PC-9 (cell line): ENCODE measurements at regions not wholly inside any gene's neighbourhood (a gene's known extent, or its start where the extent isn't known, plus 50 kb on each side); places are given as distances from the start of the nearest gene placed in this dataset.
A peak's percentile ranks its signal among the peaks of the same experiment; 100 is the strongest.

Source experiments
- BruUV-seq: library from RNA; stranded (reverse); fragments of 400-500 nt; replicated peaks from 2 replicates; lab custom pipeline; 2021; lab: Mats Ljungman, UMichigan
- CTCF ChIA-PET: fragments of 300-600 bp; sonication (Branson Sonifier 250); formaldehyde crosslinking; loops from one replicate; lab custom pipeline; 2022; ENCODE audit warnings: antibody characterized with exemption; lab: Charles Lee
- POLR2A ChIA-PET: fragments of 300-600 bp; sonication (Branson Sonifier 250); formaldehyde crosslinking; loops from one replicate; lab custom pipeline; 2022; ENCODE audit warnings: antibody characterized with exemption; ENCODE audit not compliant: unreplicated experiment; lab: Charles Lee
- DNase-seq, 2 experiments: peaks; one replicate each; pipeline versions ENCODE4 v3.0.0 to v3.0.0-alpha.2; 2015 to 2022; ENCODE audit warnings: mixed read lengths in 1 of 2
- H2AFZ ChIP-seq: fragments of 200-600 bp; sonication (generic); 2 replicates; pipeline ENCODE4 v1.8.1; 2017; ENCODE audit warnings: antibody characterized with exemption
- H3F3A ChIP-seq: fragments of 200-600 bp; sonication (generic); 2 replicates; pipeline ENCODE4 v1.8.1; 2017; ENCODE audit warnings: antibody characterized with exemption, mild to moderate bottlenecking, low read depth; ENCODE audit not compliant: insufficient read depth
- H3K27ac ChIP-seq: fragments of 200-600 bp; sonication (generic); 2 replicates; pipeline ENCODE4 v1.6.1; 2016; ENCODE audit warnings: mixed run types
- H3K27me3 ChIP-seq: fragments of 200-600 bp; sonication (generic); 2 replicates; pipeline ENCODE4 v1.6.1; 2016; ENCODE audit warnings: low read depth, mixed run types; ENCODE audit not compliant: insufficient read depth
- H3K36me3 ChIP-seq: fragments of 200-600 bp; sonication (generic); 2 replicates; pipeline ENCODE4 v1.6.1; 2016; ENCODE audit warnings: low read depth, mixed run types
- H3K4me1 ChIP-seq: fragments of 200-600 bp; sonication (generic); replicated peaks from 2 replicates; pipeline ENCODE4 v1.6.1; 2016; ENCODE audit warnings: mixed run types; ENCODE audit not compliant: insufficient read depth
- H3K4me2 ChIP-seq: fragments of 200-600 bp; sonication (generic); 2 replicates; pipeline ENCODE4 v1.6.1; 2017; ENCODE audit warnings: mixed run types
- H3K4me3 ChIP-seq: fragments of 200-600 bp; sonication (generic); 2 replicates; pipeline ENCODE4 v1.6.1; 2016; ENCODE audit warnings: mixed run types
- H3K79me2 ChIP-seq: fragments of 200-600 bp; sonication (generic); 2 replicates; pipeline ENCODE4 v1.6.1; 2017; ENCODE audit warnings: low read depth, mixed run types
- H3K9me2 ChIP-seq: fragments of 200-600 bp; sonication (generic); 2 replicates; pipeline ENCODE4 v1.8.1; 2017; ENCODE audit warnings: mild to moderate bottlenecking; ENCODE audit not compliant: insufficient read depth
- H3K9me3 ChIP-seq: fragments of 200-600 bp; sonication (generic); 2 replicates; pipeline ENCODE4 v1.8.1; 2016; ENCODE audit warnings: low read depth; ENCODE audit not compliant: insufficient read depth
- H4K20me1 ChIP-seq: fragments of 200-600 bp; sonication (generic); 2 replicates; pipeline ENCODE4 v1.8.1; 2017; ENCODE audit not compliant: insufficient read depth
- EZH2 ChIP-seq: fragments of 200-600 bp; sonication (generic); IDR thresholded peaks from 2 replicates; pipeline ENCODE4 v1.8.0; 2017; ENCODE audit warnings: antibody characterized with exemption, low read depth
- intact Hi-C: fragments of 100-400 bp; cut with micrococcal nuclease; formaldehyde crosslinking; loops from one replicate; pipeline ENCODE4 v1.10.0; 2022; ENCODE audit not compliant: unreplicated experiment
- TF ChIP-seq, protein P1 (sequence below): fragments of 200-600 bp; sonication (generic); conservative IDR thresholded peaks from 2 replicates; pipeline ENCODE4 v1.6.1; 2017; ENCODE audit warnings: mixed run types, antibody characterized with exemption, mild to moderate bottlenecking, moderate library complexity

DNA sequence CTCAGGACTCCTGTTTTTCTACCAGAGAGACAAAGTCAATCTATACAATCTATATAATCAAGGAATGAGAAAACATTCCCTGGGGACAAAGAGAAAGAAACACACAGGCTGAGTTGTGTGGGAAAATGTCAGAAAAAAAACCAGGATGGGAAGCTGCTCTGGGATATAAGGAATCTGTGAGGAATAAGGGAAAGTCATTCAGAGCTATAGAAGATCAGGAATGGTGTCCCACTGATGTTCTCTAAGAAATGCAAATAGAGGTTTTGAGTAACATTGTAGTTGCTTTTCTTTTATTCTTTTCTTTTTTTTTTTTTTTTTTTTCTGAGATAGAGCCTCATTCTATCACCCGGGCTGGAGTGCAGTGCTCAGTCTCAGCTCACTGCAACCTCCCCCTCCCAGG, 605.9 kb upstream of the KLF4 start:
- H3K4me2 ChIP-seq, result no peak overlapping the region
- peaks cover 44% of the 10 kb centered on the region for H3K4me1 ChIP-seq
- H3K79me2 ChIP-seq, result no peaks in the 10 kb centered on the region
- DNase-seq, result no peak
- intact Hi-C loops, result loop anchor here (2.0 to 10.0 kb wide), 2 partner anchors 39 to 469 kb away; no protein-coding TSS in a partner anchor
- ChIA-PET CTCF (no interaction called here), POLR2A (no interaction called here)
- H2AFZ ChIP-seq, result no peak overlapping the region
- peaks cover 29% of the 10 kb centered on the region for H3F3A ChIP-seq
- no peaks in the 10 kb centered on the region for H4K20me1 ChIP-seq
- no peaks in the 10 kb centered on the region for H3K27me3 ChIP-seq
- no peak overlapping the region for H3K4me3 ChIP-seq
- TF ChIP-seq EZH2, result no peak
- TF ChIP-seq, protein P1, sequence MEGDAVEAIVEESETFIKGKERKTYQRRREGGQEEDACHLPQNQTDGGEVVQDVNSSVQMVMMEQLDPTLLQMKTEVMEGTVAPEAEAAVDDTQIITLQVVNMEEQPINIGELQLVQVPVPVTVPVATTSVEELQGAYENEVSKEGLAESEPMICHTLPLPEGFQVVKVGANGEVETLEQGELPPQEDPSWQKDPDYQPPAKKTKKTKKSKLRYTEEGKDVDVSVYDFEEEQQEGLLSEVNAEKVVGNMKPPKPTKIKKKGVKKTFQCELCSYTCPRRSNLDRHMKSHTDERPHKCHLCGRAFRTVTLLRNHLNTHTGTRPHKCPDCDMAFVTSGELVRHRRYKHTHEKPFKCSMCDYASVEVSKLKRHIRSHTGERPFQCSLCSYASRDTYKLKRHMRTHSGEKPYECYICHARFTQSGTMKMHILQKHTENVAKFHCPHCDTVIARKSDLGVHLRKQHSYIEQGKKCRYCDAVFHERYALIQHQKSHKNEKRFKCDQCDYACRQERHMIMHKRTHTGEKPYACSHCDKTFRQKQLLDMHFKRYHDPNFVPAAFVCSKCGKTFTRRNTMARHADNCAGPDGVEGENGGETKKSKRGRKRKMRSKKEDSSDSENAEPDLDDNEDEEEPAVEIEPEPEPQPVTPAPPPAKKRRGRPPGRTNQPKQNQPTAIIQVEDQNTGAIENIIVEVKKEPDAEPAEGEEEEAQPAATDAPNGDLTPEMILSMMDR, result no peak
- peaks cover 7% of the 10 kb centered on the region for H3K9me3 ChIP-seq
- no TSS peak for BruUV-seq
- peak overlapping the region; percentile 85 for H3K27ac ChIP-seq
- no peaks in the 10 kb centered on the region for H3K36me3 ChIP-seq
- no peaks in the 10 kb centered on the region for H3K9me2 ChIP-seq

DNA sequence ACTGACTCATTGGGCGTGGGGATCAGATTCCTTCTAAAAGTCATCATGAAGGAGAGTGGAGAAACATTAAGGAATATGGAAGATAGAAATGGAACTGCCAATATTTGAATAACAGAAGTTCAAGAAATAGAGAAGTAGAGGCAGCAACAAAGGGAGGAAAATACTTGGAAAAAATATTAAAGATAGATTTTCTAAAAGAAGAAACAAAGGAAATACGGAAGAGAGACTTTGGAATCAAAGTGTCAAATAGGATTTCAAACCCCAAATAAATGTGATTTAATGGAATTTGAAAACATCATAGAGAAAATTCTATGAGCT, 605.1 kb upstream of the KLF4 start:
- Histone ChIP-seq H3K36me3 (no peaks in the 10 kb centered on the region), H3K27ac (peak overlapping the region; percentile 85), H3K9me2 (no peaks in the 10 kb centered on the region), H3F3A (peaks cover 29% of the 10 kb centered on the region), H4K20me1 (no peaks in the 10 kb centered on the region), H3K4me2 (peak overlapping the region; percentile 32), H3K9me3 (peaks cover 7% of the 10 kb centered on the region), H3K27me3 (no peaks in the 10 kb centered on the region), H3K4me1 (peaks cover 36% of the 10 kb centered on the region), H3K4me3 (no peak overlapping the region), H3K79me2 (no peaks in the 10 kb centered on the region), H2AFZ (no peak overlapping the region)
- no peak for DNase-seq
- CTCF ChIA-PET, result interaction anchor here (0.6 kb wide), 1 partner anchor 34 kb away, joined by 4 read pairs; no protein-coding TSS in a partner anchor
- intact Hi-C loops, result loop anchor here (1.0 to 10.0 kb wide), 4 partner anchors 38 to 607 kb away; partner anchors contain the start of gene KLF4
- TF ChIP-seq, protein P1, result no peak
- TF ChIP-seq EZH2, result no peak
- POLR2A ChIA-PET, result no interaction called here
- no TSS peak for BruUV-seq

DNA sequence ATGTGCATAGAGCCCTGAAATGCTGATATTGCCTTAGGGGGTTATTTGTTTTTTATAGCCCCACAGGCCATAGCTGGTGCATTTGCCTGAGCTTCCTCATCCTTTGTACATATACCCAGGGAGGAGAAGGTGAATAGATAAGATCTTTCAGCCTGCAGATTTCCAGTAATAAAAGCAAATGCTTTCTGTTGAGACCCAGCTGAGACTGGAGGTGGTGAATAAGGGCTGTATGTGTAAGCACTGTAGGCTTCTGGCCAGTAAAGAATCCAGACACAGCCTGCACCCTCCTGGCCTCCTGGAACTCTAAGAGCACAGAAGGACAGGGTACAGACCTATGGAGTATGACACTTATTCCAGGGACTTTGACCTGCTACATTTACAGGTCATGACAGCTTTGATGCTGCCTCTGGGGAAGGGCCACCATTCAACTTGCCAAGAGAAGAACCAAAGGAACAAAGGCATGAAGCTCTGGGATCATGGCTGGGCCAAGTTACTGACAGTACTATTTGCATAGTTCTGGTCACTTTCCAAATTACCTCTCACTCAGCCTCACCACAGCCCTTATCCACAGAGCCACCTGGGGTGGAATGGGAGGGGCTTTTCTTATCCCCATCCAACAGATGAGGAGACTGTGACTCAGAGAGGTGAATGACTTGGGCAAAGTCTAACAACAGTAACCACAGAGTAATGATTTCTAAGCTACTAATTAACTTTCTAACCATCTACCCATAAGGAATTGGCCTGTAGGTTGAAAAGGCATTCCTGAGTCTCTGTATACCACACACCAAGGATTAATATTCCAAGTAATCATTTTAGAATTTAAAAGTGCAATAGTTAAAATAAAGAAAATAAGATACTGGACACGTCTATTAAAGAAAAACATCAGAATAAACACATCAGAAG, 604.5 kb upstream of the KLF4 start:
- H3K27ac ChIP-seq, result peak overlapping the region; percentile 85
- H2AFZ ChIP-seq, result no peak overlapping the region
- H4K20me1 ChIP-seq, result no peaks in the 10 kb centered on the region
- intact Hi-C loops, result loop anchor here (1.0 to 10.0 kb wide), 4 partner anchors 37 to 607 kb away; partner anchors contain the start of gene KLF4
- DNase-seq, result peak; percentile 60 to 79
- H3K36me3 ChIP-seq, result no peaks in the 10 kb centered on the region
- peaks cover 23% of the 10 kb centered on the region for H3F3A ChIP-seq
- BruUV-seq, result no TSS peak
- peak overlapping the region; percentile 32 for H3K4me2 ChIP-seq
- no peaks in the 10 kb centered on the region for H3K9me2 ChIP-seq
- H3K27me3 ChIP-seq, result no peaks in the 10 kb centered on the region
- no peak for TF ChIP-seq EZH2
- TF ChIP-seq, protein P1, result no peak
- no peak overlapping the region for H3K4me3 ChIP-seq
- peaks cover 30% of the 10 kb centered on the region for H3K4me1 ChIP-seq
- no peaks in the 10 kb centered on the region for H3K79me2 ChIP-seq
- ChIA-PET POLR2A (interaction anchor here (0.5 to 0.6 kb wide), 4 partner anchors 45 to 353 kb away, joined by 3 to 4 read pairs (median 4); no protein-coding TSS in a partner anchor), CTCF (interaction anchor here (0.6 to 1.0 kb wide), 2 partner anchors 34 to 179 kb away, joined by 3 to 4 read pairs; no protein-coding TSS in a partner anchor)
- peaks cover 7% of the 10 kb centered on the region for H3K9me3 ChIP-seq
